ENCODE measurements at regions not wholly inside any gene's neighbourhood (a gene's known extent, or its start where the extent isn't known, plus 50 kb on each side); places are given as distances from the start of the nearest gene placed in this dataset.
"Not testable (repeated sequence)": the region's sequence is repeated elsewhere in the genome, so short reads cannot be mapped to it uniquely, and the experiment has no call there.

- Mint-ChIP-seq H3K27me3 (no peaks in the 10 kb centered on the region), H3K36me3 (no peaks in the 10 kb centered on the region), H3K4me1 (no peaks in the 10 kb centered on the region), H3K9me3 (no peaks in the 10 kb centered on the region), H3K27ac (no peak overlapping the region), H3K4me3 (no peak overlapping the region)
- H3K9me3 ChIP-seq (ENCODE audit: control insufficient read depth in 1 of 2, low read length in 2 of 2) = no peaks in the 10 kb centered on the region
- H3K4me1 ChIP-seq (ENCODE audit: insufficient read depth, low read length) = no peaks in the 10 kb centered on the region
- DNase-seq = no peak
- no peak overlapping the region for H3K27ac ChIP-seq (ENCODE audit: low read depth, low read length)
- ChIA-PET CTCF (ENCODE audit: partially characterized antibody) (no interaction called here), POLR2A (ENCODE audit: partially characterized antibody) (no interaction called here)
- no peaks in the 10 kb centered on the region for H3K27me3 ChIP-seq (ENCODE audit: insufficient read depth, low read length)
- no peak overlapping the region for H3K4me3 ChIP-seq (ENCODE audit: low read length in 2 of 2)
- no peaks in the 10 kb centered on the region for H3K36me3 ChIP-seq (ENCODE audit: insufficient read depth, low read length)
- intact Hi-C loops (cut with micrococcal nuclease) = no loop called here
Observed at GRCh38 chrX:84747516-84747915, 245.3 kb upstream of the HDX start.

- POLR2A ChIA-PET (ENCODE audit: partially characterized antibody) = no interaction called here
- H3K4me3 Mint-ChIP-seq = no peak overlapping the region
- no peaks in the 10 kb centered on the region for H3K4me1 Mint-ChIP-seq
- DNase-seq = no peak
- no peaks in the 10 kb centered on the region for H3K36me3 Mint-ChIP-seq
- H3K4me1 ChIP-seq (ENCODE audit: insufficient read depth, low read length) = no peaks in the 10 kb centered on the region
- no peaks in the 10 kb centered on the region for H3K9me3 ChIP-seq (ENCODE audit: control insufficient read depth in 1 of 2, low read length in 2 of 2)
- H3K4me3 ChIP-seq (ENCODE audit: low read length in 2 of 2) = no peak overlapping the region
- H3K27ac ChIP-seq (ENCODE audit: low read depth, low read length) = no peak overlapping the region
- no peak overlapping the region for H3K27ac Mint-ChIP-seq
- CTCF ChIA-PET (ENCODE audit: partially characterized antibody) = no interaction called here
- H3K27me3 ChIP-seq (ENCODE audit: insufficient read depth, low read length) = no peaks in the 10 kb centered on the region
- intact Hi-C loops (cut with micrococcal nuclease) = no loop called here
- no peaks in the 10 kb centered on the region for H3K27me3 Mint-ChIP-seq
- H3K36me3 ChIP-seq (ENCODE audit: insufficient read depth, low read length) = no peaks in the 10 kb centered on the region
- H3K9me3 Mint-ChIP-seq = no peaks in the 10 kb centered on the region
Observed at GRCh38 chrX:84748965-84749656, 246.9 kb upstream of the HDX start.

- POLR2A ChIA-PET (ENCODE audit: partially characterized antibody) = no interaction called here
- no peak overlapping the region for H3K4me3 Mint-ChIP-seq
- no peaks in the 10 kb centered on the region for H3K27me3 Mint-ChIP-seq
- no peaks in the 10 kb centered on the region for H3K4me1 Mint-ChIP-seq
- no peaks in the 10 kb centered on the region for H3K36me3 ChIP-seq (ENCODE audit: insufficient read depth, low read length)
- H3K27ac ChIP-seq (ENCODE audit: low read depth, low read length) = no peak overlapping the region
- no peak overlapping the region for H3K4me3 ChIP-seq (ENCODE audit: low read length in 2 of 2)
- H3K9me3 ChIP-seq (ENCODE audit: control insufficient read depth in 1 of 2, low read length in 2 of 2) = no peaks in the 10 kb centered on the region
- CTCF ChIA-PET (ENCODE audit: partially characterized antibody) = no interaction called here
- intact Hi-C loops (cut with micrococcal nuclease) = no loop called here
- H3K36me3 Mint-ChIP-seq = no peaks in the 10 kb centered on the region
- H3K4me1 ChIP-seq (ENCODE audit: insufficient read depth, low read length) = no peaks in the 10 kb centered on the region
- H3K9me3 Mint-ChIP-seq = peaks cover 0 to 1% (median 0%) of the 10 kb centered on the region in 8 donors
- no peaks in the 10 kb centered on the region for H3K27me3 ChIP-seq (ENCODE audit: insufficient read depth, low read length)
- H3K27ac Mint-ChIP-seq = no peak overlapping the region
- DNase-seq = no peak
Observed at GRCh38 chrX:84760560-84760959, 243.1 kb upstream of the APOOL start.

GRCh38 chrX:84796321-84796720 is 207.4 kb upstream of the APOOL start:
- no peaks in the 10 kb centered on the region for H3K4me1 Mint-ChIP-seq
- no peak for DNase-seq
- peaks cover 0 to 12% (median 4%) of the 10 kb centered on the region in 8 donors for H3K9me3 Mint-ChIP-seq
- intact Hi-C loops (cut with micrococcal nuclease) = no loop called here
- Histone ChIP-seq H3K27me3 (ENCODE audit: insufficient read depth, low read length) (no peaks in the 10 kb centered on the region), H3K9me3 (ENCODE audit: control insufficient read depth in 1 of 2, low read length in 2 of 2) (no peaks in the 10 kb centered on the region), H3K4me3 (ENCODE audit: low read length in 2 of 2) (no peak overlapping the region), H3K36me3 (ENCODE audit: insufficient read depth, low read length) (no peaks in the 10 kb centered on the region), H3K27ac (ENCODE audit: low read depth, low read length) (no peak overlapping the region), H3K4me1 (ENCODE audit: insufficient read depth, low read length) (no peaks in the 10 kb centered on the region)
- no peak overlapping the region for H3K27ac Mint-ChIP-seq
- H3K27me3 Mint-ChIP-seq = no peaks in the 10 kb centered on the region
- no peak overlapping the region for H3K4me3 Mint-ChIP-seq
- CTCF ChIA-PET (ENCODE audit: partially characterized antibody) = no interaction called here
- H3K36me3 Mint-ChIP-seq = no peaks in the 10 kb centered on the region
- POLR2A ChIA-PET (ENCODE audit: partially characterized antibody) = no interaction called here

- no peak overlapping the region for H3K4me3 Mint-ChIP-seq
- CTCF ChIA-PET (ENCODE audit: partially characterized antibody) = no interaction called here
- no peaks in the 10 kb centered on the region for H3K9me3 ChIP-seq (ENCODE audit: control insufficient read depth in 1 of 2, low read length in 2 of 2)
Observed at GRCh38 chrX:84830836-84831235, 172.8 kb upstream of the APOOL start.

GRCh38 chrX:84846541-84846940 is 157.1 kb upstream of the APOOL start:
- H3K4me1 Mint-ChIP-seq; POLR2A ChIA-PET (ENCODE audit: partially characterized antibody); H3K4me1 ChIP-seq (ENCODE audit: insufficient read depth, low read length); H3K4me3 Mint-ChIP-seq; DNase-seq; H3K9me3 ChIP-seq (ENCODE audit: control insufficient read depth in 1 of 2, low read length in 2 of 2); H3K27ac Mint-ChIP-seq; H3K27ac ChIP-seq (ENCODE audit: low read depth, low read length); H3K4me3 ChIP-seq (ENCODE audit: low read length in 2 of 2); H3K36me3 ChIP-seq (ENCODE audit: insufficient read depth, low read length); CTCF ChIA-PET (ENCODE audit: partially characterized antibody); H3K27me3 Mint-ChIP-seq; H3K36me3 Mint-ChIP-seq; intact Hi-C loops (cut with micrococcal nuclease); H3K27me3 ChIP-seq (ENCODE audit: insufficient read depth, low read length): not testable (repeated sequence)
- H3K9me3 Mint-ChIP-seq = peaks cover 0 to 24% (median 14%) of the 10 kb centered on the region in 8 donors

More at GRCh38 chrX:84830836-84831235, 172.8 kb upstream of the APOOL start:
- Histone ChIP-seq H3K4me3 (ENCODE audit: low read length in 2 of 2) (no peak overlapping the region), H3K36me3 (ENCODE audit: insufficient read depth, low read length) (no peaks in the 10 kb centered on the region), H3K27me3 (ENCODE audit: insufficient read depth, low read length) (no peaks in the 10 kb centered on the region), H3K4me1 (ENCODE audit: insufficient read depth, low read length) (no peaks in the 10 kb centered on the region), H3K27ac (ENCODE audit: low read depth, low read length) (no peak overlapping the region)
- intact Hi-C loops (cut with micrococcal nuclease) = no loop called here
- POLR2A ChIA-PET (ENCODE audit: partially characterized antibody) = no interaction called here
- no peak for DNase-seq
- Mint-ChIP-seq H3K27me3 (no peaks in the 10 kb centered on the region), H3K27ac (no peak overlapping the region), H3K4me1 (no peaks in the 10 kb centered on the region), H3K9me3 (peaks cover 0 to 6% (median 0%) of the 10 kb centered on the region in 8 donors), H3K36me3 (no peaks in the 10 kb centered on the region)

- H3K4me1 ChIP-seq (ENCODE audit: insufficient read depth, low read length); H3K36me3 Mint-ChIP-seq; H3K27ac ChIP-seq (ENCODE audit: low read depth, low read length); H3K9me3 ChIP-seq (ENCODE audit: control insufficient read depth in 1 of 2, low read length in 2 of 2); H3K27ac Mint-ChIP-seq; H3K27me3 ChIP-seq (ENCODE audit: insufficient read depth, low read length); POLR2A ChIA-PET (ENCODE audit: partially characterized antibody); H3K4me3 ChIP-seq (ENCODE audit: low read length in 2 of 2); H3K36me3 ChIP-seq (ENCODE audit: insufficient read depth, low read length); DNase-seq; intact Hi-C loops (cut with micrococcal nuclease); H3K4me3 Mint-ChIP-seq; H3K4me1 Mint-ChIP-seq; H3K27me3 Mint-ChIP-seq; CTCF ChIA-PET (ENCODE audit: partially characterized antibody): not testable (repeated sequence)
- H3K9me3 Mint-ChIP-seq = peaks cover 0 to 29% (median 19%) of the 10 kb centered on the region in 8 donors
Observed at GRCh38 chrX:84851183-84851582, 152.5 kb upstream of the APOOL start.

- H3K9me3 Mint-ChIP-seq; H3K27me3 ChIP-seq (ENCODE audit: insufficient read depth, low read length); DNase-seq; H3K4me3 ChIP-seq (ENCODE audit: low read length in 2 of 2); H3K36me3 Mint-ChIP-seq; POLR2A ChIA-PET (ENCODE audit: partially characterized antibody); H3K27ac ChIP-seq (ENCODE audit: low read depth, low read length); H3K4me3 Mint-ChIP-seq; CTCF ChIA-PET (ENCODE audit: partially characterized antibody); H3K9me3 ChIP-seq (ENCODE audit: control insufficient read depth in 1 of 2, low read length in 2 of 2); H3K4me1 ChIP-seq (ENCODE audit: insufficient read depth, low read length); H3K27me3 Mint-ChIP-seq; H3K27ac Mint-ChIP-seq; H3K36me3 ChIP-seq (ENCODE audit: insufficient read depth, low read length); H3K4me1 Mint-ChIP-seq; intact Hi-C loops (cut with micrococcal nuclease): not testable (repeated sequence)
Observed at GRCh38 chrX:84856791-84857190, 146.9 kb upstream of the APOOL start.
